ENCODE measurements at regions not wholly inside any gene's neighbourhood (a gene's known extent, or its start where the extent isn't known, plus 50 kb on each side); places are given as distances from the start of the nearest gene placed in this dataset.

DNA sequence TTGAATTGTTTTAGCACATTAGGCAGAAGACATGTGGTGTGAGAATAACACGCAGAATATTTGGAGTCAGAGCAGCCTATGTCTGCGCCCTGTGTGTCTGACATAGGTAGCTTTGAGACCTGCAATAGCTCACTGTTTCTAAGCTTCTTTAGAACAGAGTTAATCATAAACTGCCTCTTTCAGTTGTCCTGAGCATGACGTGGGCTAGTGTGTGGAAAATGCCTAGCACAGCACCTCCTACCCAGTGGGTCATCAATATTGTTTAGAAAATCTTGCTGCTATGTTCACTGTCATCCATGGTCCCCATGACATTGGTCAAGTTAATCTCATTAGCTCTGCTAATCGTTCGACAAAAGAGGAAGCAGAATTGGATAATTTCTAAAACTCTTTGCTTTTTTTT lies 357.4 kb upstream of the SGCD start:
- DNase-seq (ENCODE audit: low read depth in 2 of 2): no peak

DNA sequence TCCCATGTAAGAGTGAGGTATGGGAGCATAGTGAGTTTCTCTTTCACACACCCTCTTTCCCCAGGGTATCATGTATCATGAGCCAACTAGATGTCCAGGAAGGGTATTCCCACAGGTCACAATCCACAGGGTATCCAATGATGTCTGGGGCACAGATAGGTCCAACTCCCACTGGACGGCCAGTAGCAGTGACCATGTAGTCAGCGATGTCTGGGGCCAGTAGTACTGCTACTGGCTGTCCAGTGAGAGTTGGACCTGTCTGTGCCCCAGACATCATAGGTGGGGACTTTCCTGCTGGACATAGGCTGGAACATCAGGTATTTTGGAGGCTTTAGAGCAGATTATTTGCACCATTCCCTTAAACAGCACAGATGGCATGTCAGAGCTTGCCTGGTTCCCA lies 352.6 kb upstream of the SGCD start:
- DNase-seq (ENCODE audit: low read depth in 2 of 2): no peak

DNA sequence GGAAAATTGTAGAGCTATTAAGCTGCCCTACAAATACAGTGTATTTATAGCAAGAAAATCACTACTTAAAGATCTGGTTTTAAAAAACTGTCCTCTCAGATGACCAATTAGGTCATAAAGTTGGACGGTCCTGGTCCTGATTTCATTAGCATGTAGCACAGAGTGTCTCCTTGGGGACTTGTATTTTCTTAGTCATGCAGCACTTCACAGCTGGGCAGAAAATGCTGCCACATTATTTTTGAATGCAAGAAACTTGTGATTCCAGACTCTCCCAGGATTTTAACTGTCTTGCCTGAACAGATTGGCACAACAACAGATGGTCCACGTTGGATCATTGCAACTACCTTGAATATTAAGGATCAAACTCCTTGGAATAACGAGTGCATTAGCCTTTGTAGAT lies 348.1 kb upstream of the SGCD start:
- no peak for DNase-seq (ENCODE audit: low read depth in 2 of 2)

DNA sequence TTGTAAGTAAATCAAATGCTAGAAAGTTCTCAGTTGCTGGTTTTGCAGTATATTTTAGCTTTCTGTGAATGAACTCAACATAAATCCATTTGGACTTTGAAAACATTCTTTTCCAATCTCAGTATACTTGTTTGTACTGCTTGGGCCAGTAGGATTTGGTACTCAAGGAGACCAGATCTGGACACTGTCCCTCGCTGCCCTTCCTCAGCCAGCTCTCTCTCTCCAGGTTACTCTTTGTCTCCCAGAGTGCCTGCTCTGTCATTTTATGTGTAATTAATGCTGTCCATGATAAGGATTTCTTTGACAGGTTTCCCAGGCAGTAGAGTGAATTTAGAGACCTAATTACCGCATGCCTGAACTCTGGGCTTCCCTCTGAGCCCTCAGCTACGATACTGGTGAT lies 344.6 kb upstream of the SGCD start:
- no peak for DNase-seq (ENCODE audit: low read depth in 2 of 2)

DNA sequence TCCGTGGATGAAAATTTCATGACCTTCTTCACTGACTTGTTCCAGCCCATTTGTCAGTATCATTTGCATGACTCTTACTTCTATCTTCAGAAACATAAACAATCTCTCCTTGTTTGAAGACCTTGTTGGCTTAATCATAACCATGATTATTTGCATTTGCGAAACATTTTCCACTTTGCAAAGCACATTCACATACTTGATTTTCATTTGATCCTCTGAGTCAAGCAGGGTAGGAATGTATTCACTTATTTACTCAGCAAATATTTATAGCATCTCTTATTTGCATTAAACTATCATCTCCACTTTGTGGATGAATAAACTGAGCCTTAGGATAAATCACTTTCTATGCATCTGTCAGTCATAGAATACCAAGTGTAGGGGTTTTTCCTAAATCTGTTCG lies 343.0 kb upstream of the SGCD start:
- DNase-seq (ENCODE audit: low read depth in 2 of 2): no peak

DNA sequence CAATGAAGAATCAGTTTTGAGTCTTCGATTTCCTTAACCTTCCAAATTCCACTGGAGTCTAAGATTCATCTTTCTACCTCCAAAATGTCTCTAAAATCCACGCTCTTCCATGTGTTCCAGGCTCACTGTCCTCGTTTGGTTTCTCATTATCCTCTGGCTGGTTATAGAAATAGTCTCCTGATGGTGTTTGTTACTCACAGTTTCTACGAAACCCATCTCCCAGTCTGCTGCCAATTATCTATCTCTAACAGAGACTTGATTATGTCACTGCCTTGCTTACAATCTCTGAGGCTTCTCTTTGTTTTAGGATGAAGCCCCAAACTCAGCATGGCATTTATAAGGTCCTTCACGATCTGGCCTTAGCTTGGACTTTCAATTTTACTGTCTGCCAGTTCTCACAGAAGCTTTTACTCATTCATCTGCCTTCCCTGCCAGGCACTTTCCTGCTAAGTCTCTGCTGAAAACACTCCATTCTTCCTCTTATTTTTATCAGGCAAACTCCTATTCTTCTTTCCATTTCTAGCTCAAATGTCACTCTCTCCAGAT lies 339.6 kb upstream of the SGCD start:
- DNase-seq (ENCODE audit: low read depth in 2 of 2): no peak

DNA sequence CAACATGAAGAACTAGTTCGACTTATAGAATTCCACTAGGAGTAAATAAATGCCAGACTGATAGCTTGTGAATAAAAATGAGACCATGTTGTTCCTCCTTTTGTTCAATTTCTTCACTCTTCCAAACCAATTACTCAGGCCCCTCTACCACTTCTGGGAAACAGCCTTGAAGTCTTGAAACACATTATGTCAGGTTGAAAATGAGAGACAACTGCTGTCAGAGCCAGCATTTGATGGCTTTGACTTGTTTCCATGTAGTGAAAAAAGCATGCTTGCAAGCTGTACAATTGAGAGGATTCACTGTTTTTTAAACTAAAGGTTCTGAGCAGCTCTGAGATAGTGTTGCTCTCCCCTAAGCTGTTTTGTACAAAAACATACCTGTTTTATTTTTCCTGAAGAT lies 337.1 kb upstream of the SGCD start:
- no peak for DNase-seq (ENCODE audit: low read depth in 2 of 2)

DNA sequence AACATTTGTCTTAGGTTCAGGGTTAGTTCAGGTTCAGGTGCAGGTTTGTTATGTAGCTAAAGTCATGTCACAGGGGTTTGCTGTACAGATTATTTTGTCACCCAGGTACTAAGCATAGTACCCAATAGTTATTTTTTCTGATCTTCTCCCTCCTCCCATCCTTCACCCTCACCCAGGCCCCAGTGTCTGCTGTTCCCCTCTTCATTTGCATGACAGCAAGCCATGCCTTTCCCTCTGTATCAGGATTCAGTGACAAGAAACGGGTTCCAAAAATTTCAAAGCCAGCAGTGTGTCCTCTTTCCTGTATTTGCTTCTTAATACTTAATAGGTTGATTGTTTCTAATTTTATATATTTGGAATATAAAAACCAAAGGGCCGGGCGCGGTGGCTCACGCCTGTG lies 330.8 kb upstream of the SGCD start:
- DNase-seq (ENCODE audit: low read depth in 2 of 2): no peak

DNA sequence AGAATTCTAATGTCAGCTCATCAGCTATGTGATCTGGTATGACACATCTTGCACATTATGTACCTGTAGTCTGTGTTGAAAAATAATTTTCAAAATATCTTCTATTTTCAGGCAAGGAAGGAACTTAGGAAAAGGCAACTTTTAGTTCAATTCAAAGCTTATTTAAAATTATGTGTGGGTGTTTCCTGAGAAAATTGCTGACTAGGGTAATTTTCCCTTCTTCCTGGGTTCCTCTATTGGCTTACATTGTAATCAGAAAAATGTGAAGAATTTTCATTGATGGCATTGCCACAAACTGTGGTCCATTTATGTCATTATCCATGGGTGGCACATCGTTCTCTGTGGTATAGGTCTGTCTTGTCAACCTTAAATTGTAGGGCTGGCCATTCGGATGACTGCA lies 328.7 kb upstream of the SGCD start:
- DNase-seq (ENCODE audit: low read depth in 2 of 2): no peak

DNA sequence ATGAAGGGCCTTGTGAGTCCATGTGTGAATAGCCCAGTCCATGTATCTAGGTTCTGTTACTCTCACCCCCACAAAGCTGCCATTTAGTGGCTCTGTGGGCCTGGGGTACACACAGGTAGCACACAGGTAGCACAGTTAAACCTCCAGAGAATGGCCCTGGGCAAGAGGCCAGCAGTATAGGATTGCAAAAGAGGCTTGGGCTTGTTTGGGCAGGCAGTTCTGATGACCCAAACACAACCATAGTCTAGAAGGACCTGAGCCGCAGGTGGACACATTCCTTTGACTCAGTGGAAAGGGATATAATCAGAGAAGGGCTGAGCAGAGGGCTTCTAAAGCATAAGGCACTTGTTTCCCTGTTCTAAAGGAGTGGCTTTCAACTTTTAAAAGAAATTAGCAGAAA lies 326.8 kb upstream of the SGCD start:
- no peak for DNase-seq (ENCODE audit: low read depth in 2 of 2)

DNA sequence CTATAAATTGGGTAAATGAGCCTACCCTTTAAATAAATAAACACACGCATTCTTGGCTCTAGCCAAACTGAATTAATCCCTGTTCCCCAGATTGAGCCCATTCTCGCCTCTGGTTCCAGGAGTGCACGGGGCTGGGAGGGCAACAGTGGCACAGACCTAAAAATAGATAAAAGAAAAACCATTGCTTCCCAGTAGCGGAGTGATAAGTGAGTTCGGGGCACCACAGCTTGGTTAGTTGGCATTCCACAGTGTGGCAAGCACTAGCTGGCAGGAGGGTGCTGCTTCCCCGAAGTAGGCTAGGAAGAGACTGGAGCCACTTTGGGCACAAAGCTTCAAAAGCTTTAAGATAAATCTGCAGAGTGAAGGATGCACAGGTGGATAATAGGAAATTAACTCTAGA lies 322.2 kb upstream of the SGCD start:
- DNase-seq (ENCODE audit: low read depth in 2 of 2): no peak

DNA sequence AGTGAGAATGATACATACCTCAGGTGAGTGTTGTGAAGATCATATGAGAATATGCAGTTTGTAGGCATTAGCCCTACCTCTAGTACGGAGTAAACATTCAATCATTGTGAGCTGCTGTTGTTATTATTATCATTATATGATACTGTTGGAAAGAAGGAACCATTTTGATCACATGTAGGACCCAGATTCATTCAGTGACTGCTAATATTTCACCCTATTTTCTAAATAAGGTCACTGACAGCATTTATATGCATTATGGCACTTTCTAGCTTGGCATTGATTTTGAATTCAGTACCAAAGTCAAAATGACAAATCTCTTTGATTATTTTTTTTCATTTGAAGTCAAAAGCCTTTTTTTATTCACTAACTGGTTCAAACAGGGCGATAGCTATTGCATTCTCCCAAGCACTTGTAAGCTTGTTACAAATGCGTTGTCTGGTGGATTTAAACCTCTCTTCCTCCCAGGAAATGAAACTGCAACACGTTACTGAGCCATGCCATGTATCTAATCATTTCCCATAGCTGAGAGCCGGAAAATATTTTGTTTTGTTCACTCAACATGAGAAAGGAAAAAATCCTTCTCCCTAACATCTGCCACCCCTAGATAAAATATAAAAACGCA lies 320.8 kb upstream of the SGCD start:
- no peak for DNase-seq (ENCODE audit: low read depth in 2 of 2)

DNA sequence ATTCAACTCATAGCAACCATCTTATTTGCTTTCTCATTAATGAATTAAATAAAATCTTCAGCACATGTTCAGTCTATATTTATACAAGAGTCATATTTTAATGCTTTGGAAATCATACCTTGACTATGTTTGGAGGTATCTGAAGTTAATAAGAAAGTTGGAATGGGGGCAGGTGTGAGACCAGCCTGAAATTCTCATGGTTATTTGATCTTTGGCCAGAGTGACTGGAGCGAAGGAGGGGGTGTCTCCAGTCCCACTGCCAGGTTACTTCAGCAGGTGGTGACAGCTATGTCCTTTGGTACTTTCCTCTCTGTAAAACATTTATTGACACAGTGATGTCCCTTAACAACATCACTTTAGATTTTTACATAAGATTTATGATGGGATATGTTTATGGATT lies 318.1 kb upstream of the SGCD start:
- no peak for DNase-seq (ENCODE audit: low read depth in 2 of 2)

DNA sequence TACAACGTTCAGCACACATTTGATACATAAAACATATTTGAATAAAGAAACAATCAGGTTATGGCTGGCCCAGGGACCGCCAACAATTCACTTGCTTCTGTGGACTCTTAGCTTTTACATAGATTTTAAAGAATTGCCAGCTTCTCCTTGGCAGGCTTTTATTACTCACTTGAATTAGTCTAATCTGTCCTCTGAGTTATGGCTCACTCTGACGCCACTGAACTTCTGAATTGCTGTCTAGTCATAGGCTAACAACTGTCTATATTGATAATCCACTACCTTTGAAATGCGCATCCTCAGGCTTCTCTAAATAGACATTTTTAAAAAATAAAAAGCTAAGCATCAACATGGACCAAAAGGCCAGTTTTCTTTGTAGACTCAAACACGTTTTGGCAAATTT lies 317.4 kb upstream of the SGCD start:
- DNase-seq (ENCODE audit: low read depth in 2 of 2): no peak

DNA sequence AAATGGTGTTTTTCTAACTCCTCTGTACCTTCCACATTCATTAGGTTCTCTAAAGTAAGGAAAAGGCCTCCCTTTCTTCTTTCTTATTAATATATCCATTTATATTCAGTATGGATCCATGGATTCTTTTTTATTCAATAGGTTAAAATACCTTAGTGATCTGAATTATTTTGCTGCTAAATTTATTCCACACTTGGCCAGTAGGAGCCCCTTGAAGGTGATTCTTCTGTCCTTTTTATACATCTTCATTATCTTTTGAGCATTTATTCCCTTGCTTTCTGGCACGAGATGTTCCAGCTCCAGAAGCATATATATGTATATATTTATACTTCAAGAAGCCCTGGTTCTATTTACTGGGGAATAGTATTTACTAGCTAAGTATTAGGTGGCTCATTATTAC lies 311.8 kb upstream of the SGCD start:
- no peak for DNase-seq (ENCODE audit: low read depth in 2 of 2)

DNA sequence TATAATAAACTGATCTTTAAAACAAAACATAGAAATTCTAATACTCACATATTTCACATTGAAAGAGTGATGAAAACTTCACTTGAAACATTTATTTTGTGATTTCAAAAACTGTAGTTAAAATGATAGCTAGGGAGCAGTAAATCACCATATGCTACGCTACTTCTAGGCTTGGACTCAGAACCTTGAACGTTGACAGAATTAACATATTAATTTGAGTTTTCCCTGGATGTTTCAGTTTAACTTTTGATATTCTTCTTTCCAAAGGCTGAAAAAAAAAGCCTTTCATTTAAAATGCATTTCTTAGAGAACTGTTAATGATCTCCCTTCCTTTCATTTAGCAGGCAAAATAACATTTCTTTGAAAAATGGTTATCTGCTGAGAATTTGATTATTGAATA lies 307.8 kb upstream of the SGCD start:
- no peak for DNase-seq (ENCODE audit: low read depth in 2 of 2)

DNA sequence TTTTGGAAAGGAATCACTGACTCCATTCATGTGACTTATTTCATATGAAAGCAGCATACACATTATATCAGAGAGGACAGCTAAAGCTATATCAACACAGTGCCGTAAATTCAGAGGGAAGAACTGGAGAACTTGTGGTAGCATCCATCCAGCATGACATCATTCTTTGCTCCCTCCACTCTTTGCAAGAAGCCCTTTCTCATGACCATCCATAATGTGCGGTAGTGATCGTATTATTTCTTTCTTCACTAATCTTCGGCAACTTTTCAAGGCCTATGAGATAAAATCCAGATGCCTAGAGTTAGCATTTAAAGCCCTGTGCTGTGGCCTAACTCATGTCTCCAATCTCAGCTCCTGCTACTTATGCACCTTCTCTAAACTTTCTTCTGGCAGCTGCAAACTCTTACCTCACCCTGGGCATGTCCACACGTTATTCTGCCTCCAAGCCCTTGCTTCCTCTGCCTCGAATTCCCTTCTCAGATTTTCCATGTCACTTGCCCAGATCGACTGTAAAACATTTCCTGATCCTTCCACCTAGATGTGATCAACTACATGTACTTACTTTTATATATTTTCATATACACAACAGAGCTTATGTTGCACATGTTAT lies 307.3 kb upstream of the SGCD start:
- no peak for DNase-seq (ENCODE audit: low read depth in 2 of 2)

DNA sequence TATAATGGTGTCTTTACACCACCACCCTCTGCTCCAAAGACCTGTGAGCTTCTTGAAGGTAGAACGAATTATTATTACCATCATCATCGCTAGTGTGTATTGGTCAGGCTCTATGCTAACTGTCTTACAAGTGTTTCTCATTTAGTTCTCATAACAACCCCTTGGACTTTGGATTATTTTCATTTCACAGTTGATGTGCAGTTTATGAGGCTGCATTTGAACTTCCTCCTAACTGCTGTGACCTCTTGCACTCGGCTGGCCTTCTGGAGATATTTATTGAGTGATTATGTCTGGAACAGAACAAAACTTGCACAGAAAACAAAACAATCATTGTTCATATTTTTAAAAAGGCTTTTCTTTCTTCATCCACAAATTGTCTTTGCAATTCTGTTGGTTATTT lies 306.3 kb upstream of the SGCD start:
- no peak for DNase-seq (ENCODE audit: low read depth in 2 of 2)

DNA sequence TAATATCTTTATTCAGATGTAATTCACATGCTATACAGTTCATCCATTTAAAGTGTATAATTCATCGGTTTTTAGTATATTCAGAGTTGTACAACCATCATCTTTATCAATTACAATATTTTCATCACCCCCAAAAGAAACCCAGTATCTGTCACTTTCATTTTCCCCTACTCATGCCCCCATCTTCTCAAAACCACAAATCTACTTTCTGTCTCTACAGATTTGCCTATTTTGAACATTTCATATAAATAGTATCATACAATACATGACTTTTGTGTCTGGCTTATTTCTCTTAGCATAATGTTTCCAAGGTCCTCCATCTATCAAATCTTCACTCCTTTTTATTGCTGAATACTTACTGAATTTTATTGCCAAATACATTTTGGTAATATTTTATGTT lies 305.1 kb upstream of the SGCD start:
- DNase-seq (ENCODE audit: low read depth in 2 of 2): no peak

DNA sequence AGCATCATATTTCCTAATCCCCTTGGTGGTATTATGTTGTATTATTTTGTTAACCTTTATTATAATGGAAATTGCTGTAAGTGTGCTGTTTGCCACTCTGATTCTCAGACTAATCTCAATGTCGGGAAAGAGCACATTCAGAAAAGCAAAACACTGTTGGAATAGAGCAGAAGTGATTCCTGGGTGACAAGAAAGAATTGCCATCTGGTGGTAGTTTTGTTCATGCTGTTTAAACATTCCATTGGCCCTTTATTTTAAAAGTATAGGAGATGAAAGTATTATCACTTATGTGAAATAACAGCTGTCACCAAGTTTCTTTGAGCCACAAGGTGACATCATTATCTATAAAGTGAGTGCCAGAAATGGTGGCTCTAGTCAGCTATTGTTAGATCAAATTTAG lies 301.3 kb upstream of the SGCD start:
- no peak for DNase-seq (ENCODE audit: low read depth in 2 of 2)

DNA sequence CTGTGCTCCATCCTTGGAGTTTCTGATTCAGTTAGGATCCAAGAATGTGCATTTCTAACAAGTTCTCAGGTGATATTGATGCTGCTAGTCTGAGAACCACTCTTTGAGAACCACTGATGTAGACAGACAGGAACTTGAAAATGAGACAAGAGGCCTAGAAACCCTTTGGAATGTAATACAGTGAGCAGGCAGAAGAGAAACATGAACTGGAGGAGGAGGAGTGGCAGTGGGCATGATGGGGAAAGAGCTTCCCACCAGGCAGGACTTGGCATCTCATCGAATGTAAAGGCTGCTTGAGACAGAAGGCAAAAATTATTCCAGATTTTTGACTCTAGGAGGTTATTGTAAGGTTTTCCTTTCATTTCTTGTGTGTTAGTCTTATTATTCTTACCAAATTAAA lies 295.8 kb upstream of the SGCD start:
- DNase-seq (ENCODE audit: low read depth in 2 of 2): no peak

DNA sequence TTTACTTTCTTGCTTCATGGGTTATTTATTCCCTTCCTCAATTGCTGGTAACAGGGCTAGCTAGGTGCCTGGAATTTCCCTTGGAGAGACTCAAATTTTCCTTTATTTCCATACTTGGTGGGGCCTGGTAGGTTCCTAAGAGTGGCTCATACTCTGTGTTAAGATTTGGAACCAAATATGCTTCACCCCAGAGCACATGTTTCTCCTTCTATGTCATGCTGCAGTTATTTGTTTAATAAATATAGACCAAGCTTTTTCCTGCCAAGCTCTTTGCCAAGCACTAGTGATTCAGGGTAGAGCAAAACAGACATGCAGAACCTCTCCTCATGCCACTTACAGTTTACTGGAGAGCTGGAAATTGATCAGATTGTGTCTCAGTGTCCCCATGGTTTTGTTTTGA lies 290.3 kb upstream of the SGCD start:
- DNase-seq (ENCODE audit: low read depth in 2 of 2): no peak

DNA sequence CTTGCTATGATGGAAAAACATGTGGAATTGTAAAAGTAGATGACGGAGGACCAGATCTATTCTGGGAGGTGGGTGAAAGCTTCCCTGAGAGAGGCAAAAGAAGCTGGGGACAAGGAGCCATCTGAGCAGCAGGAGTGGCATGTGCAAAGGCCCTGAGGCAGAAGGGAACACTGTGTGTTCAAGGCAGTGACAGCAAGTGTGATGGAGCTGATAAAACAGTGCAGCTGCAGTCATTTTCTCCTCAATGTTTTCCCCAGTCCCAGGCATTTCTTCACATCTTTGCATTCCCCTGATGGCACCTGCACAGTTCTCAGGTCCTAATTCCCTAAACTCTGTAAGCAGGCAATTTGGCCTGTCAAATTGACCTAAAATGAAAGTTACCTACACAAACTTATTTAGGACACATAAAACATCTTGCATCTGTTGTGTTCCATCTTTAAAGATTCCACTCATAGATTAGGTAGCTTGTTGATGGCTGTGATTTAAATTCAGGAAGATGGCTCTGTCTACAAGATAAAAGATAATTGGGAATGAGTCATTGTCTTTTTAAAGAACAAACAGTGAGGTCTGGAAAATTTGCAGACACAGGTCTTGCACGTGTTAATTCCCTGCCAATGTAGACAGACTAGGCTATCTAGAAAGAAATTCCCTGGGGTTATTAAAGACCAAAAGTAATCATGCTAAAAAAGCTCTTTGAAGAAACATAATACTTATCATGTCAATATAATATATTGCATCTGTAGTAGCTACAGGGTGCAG lies 289.6 kb upstream of the SGCD start:
- no peak for DNase-seq (ENCODE audit: low read depth in 2 of 2)
